Cardiac septum (tissue), 1 donor: ENCODE measurements at regions not wholly inside any gene's neighbourhood (a gene's known extent, or its start where the extent isn't known, plus 50 kb on each side); places are given as distances from the start of the nearest gene placed in this dataset.

Experiments
- DNase-seq: peaks from one replicate; pipeline ENCODE4 v3.0.0-alpha.2; 2020; ENCODE audit warnings: low spot score
- intact Hi-C: fragments of 100-400 bp; cut with DNase I; formaldehyde crosslinking; loops from one replicate; pipeline ENCODE4 v1.14.0; 2022
- donor health status: DM: no; HTN: no; CAD: no.

- no peak for DNase-seq
- intact Hi-C loops = no loop called here
These were observed 430.3 kb downstream of the TFAP2A start for GRCh38 chr6:9984607-9985006.

GRCh38 chr6:9983168-9983567 lies 431.7 kb downstream of the TFAP2A start:
- no peak for DNase-seq
- intact Hi-C loops = no loop called here

- intact Hi-C loops = no loop called here
- DNase-seq = no peak
These were observed 432.7 kb downstream of the TFAP2A start for GRCh38 chr6:9982215-9982614.

GRCh38 chr6:9979996-9980395 lies 434.9 kb downstream of the TFAP2A start:
- no peak for DNase-seq
- intact Hi-C loops = no loop called here

GRCh38 chr6:9978480-9978879 lies 436.4 kb downstream of the TFAP2A start:
- DNase-seq = no peak
- intact Hi-C loops = no loop called here

- intact Hi-C loops = no loop called here
- no peak for DNase-seq
These were observed 437.5 kb downstream of the TFAP2A start for GRCh38 chr6:9977411-9977810.

- DNase-seq = no peak
- intact Hi-C loops = no loop called here
These were observed 453.2 kb downstream of the TFAP2A start for GRCh38 chr6:9961646-9962045.

- DNase-seq = no peak
- intact Hi-C loops = no loop called here
These were observed 457.6 kb downstream of the TFAP2A start for GRCh38 chr6:9957215-9957759.

- intact Hi-C loops = no loop called here
- no peak for DNase-seq
These were observed 466.2 kb downstream of the TFAP2A start for GRCh38 chr6:9948678-9949077.

- intact Hi-C loops = no loop called here
- DNase-seq = no peak
These were observed 470.9 kb downstream of the TFAP2A start for GRCh38 chr6:9943986-9944385.

GRCh38 chr6:9943026-9943425 lies 471.8 kb downstream of the TFAP2A start:
- intact Hi-C loops = no loop called here
- DNase-seq = no peak

GRCh38 chr6:9942131-9942530 lies 472.7 kb downstream of the TFAP2A start:
- intact Hi-C loops = no loop called here
- DNase-seq = no peak

- DNase-seq = no peak
- intact Hi-C loops = no loop called here
These were observed 476.1 kb downstream of the TFAP2A start for GRCh38 chr6:9938801-9939200.

- no peak for DNase-seq
- intact Hi-C loops = no loop called here
These were observed 477.7 kb downstream of the TFAP2A start for GRCh38 chr6:9937031-9937763.

- intact Hi-C loops = no loop called here
- DNase-seq = no peak
These were observed 478.3 kb downstream of the TFAP2A start for GRCh38 chr6:9936551-9936950.

GRCh38 chr6:9933677-9934076 lies 481.2 kb downstream of the TFAP2A start:
- intact Hi-C loops = no loop called here
- DNase-seq = no peak

- DNase-seq = no peak
- intact Hi-C loops = no loop called here
These were observed 487.6 kb downstream of the TFAP2A start for GRCh38 chr6:9927275-9927674.

- DNase-seq = no peak
- intact Hi-C loops = no loop called here
These were observed 489.9 kb downstream of the TFAP2A start for GRCh38 chr6:9924971-9925370.

- intact Hi-C loops = no loop called here
- DNase-seq = no peak
These were observed 493.5 kb downstream of the TFAP2A start for GRCh38 chr6:9921366-9921765.

- no peak for DNase-seq
- intact Hi-C loops = no loop called here
These were observed 499.9 kb downstream of the TFAP2A start for GRCh38 chr6:9914951-9915350.

- intact Hi-C loops = no loop called here
- no peak for DNase-seq
These were observed 513.5 kb downstream of the TFAP2A start for GRCh38 chr6:9901376-9901775.

- no peak for DNase-seq
- intact Hi-C loops = no loop called here
These were observed 518.1 kb downstream of the TFAP2A start for GRCh38 chr6:9896806-9897205.
